Upper lobe of left lung (tissue), 4 donors: ENCODE measurements at regions not wholly inside any gene's neighbourhood (a gene's known extent, or its start where the extent isn't known, plus 50 kb on each side); places are given as distances from the start of the nearest gene placed in this dataset.

ENCODE experiments used
- EP300 ChIP-seq, 4 donors: sonication (generic); formaldehyde crosslinking; IDR thresholded peaks; one replicate each; pipeline ENCODE4 v1.5.1; 2017; ENCODE audit warnings: antibody characterized with exemption in 4 of 4, control low read depth in 2 of 4
- POLR2A ChIP-seq, 4 donors: fragments of 450-650 bp; IDR thresholded peaks; one replicate each; pipeline ENCODE4 v1.5.1; 2016 to 2017; ENCODE audit warnings: antibody characterized with exemption in 4 of 4, mild to moderate bottlenecking in 2 of 4
- POLR2AphosphoS5 ChIP-seq, 2 donors: sonication (generic); formaldehyde crosslinking; IDR thresholded peaks; one replicate each; pipeline ENCODE4 v1.5.1; 2017; ENCODE audit warnings: antibody characterized with exemption in 2 of 2
- TF ChIP-seq, protein P1 (sequence below), 6 experiments: fragments of 450-650 bp in 4 of 6; fragments of 200-600 bp in 2 of 6; sonication (generic) in 2 of 6; IDR thresholded peaks; one replicate each; pipeline ENCODE4 v1.5.1; 2016 to 2019; ENCODE audit warnings: antibody characterized with exemption in 6 of 6

DNA sequence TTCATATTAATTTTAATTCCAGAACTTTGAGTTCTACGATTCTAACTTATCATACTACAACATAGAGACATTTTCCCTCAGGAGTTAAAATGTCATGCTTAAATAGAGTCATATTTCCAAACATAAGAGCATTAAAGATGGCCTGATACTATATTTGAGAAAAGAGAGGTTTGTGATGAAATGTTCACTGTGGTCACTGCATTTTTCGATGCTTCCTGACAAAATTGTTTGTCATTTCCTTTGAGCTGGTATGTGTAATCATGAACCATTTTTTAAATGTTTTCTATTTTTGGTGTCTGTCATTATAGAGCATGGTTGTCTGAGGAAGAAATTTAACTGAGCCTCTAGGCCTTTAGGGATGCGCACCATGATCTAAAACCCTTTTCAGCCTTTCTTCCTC lies 721.4 kb upstream of the NR2F2 start:
- TF ChIP-seq EP300 (IDR thresholded peaks at IDR 0.05): no peak
- TF ChIP-seq, protein P1, sequence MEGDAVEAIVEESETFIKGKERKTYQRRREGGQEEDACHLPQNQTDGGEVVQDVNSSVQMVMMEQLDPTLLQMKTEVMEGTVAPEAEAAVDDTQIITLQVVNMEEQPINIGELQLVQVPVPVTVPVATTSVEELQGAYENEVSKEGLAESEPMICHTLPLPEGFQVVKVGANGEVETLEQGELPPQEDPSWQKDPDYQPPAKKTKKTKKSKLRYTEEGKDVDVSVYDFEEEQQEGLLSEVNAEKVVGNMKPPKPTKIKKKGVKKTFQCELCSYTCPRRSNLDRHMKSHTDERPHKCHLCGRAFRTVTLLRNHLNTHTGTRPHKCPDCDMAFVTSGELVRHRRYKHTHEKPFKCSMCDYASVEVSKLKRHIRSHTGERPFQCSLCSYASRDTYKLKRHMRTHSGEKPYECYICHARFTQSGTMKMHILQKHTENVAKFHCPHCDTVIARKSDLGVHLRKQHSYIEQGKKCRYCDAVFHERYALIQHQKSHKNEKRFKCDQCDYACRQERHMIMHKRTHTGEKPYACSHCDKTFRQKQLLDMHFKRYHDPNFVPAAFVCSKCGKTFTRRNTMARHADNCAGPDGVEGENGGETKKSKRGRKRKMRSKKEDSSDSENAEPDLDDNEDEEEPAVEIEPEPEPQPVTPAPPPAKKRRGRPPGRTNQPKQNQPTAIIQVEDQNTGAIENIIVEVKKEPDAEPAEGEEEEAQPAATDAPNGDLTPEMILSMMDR (IDR thresholded peaks at IDR 0.05): no peak
- no peak for TF ChIP-seq POLR2A (IDR thresholded peaks at IDR 0.05)
- no peak for TF ChIP-seq POLR2AphosphoS5 (IDR thresholded peaks at IDR 0.05)
